Fibroblast of villous mesenchyme (primary cell): ENCODE measurements at regions not wholly inside any gene's neighbourhood (a gene's known extent, or its start where the extent isn't known, plus 50 kb on each side); places are given as distances from the start of the nearest gene placed in this dataset.

Experiments
- DNase-seq: peaks from one replicate; pipeline ENCODE4 v3.0.0-alpha.2; 2010; ENCODE audit warnings: low read depth
- H3K4me3 ChIP-seq: 2 replicates; pipeline ENCODE4 v1.5.1; 2011; ENCODE audit warnings: low read depth, mild to moderate bottlenecking, low read length
- CTCF ChIP-seq: IDR thresholded peaks from 2 replicates; pipeline ENCODE4 v1.5.1; 2012; ENCODE audit warnings: low read depth, mild to moderate bottlenecking, low read length; ENCODE audit not compliant: insufficient read depth

- H3K4me3 ChIP-seq: no peak overlapping the region
- DNase-seq: no peak
- TF ChIP-seq CTCF: no peak
Measured at GRCh38 chr1:200248541-200248940, 161.3 kb downstream of the ZNF281 start.

GRCh38 chr1:200247518-200247917, 162.3 kb downstream of the ZNF281 start:
- H3K4me3 ChIP-seq: no peak overlapping the region
- no peak for TF ChIP-seq CTCF
- DNase-seq: no peak

GRCh38 chr1:200245473-200245872, 164.4 kb downstream of the ZNF281 start:
- H3K4me3 ChIP-seq: no peak overlapping the region
- DNase-seq: no peak
- no peak for TF ChIP-seq CTCF

- TF ChIP-seq CTCF: no peak
- DNase-seq: peak; percentile 45
- H3K4me3 ChIP-seq: peak overlapping the region; percentile 43
Measured at GRCh38 chr1:200243042-200243437, 166.8 kb downstream of the ZNF281 start.

GRCh38 chr1:200242110-200243041, 167.5 kb downstream of the ZNF281 start:
- TF ChIP-seq CTCF: no peak
- peak overlapping the region; percentile 43 for H3K4me3 ChIP-seq
- DNase-seq: peak; percentile 27

GRCh38 chr1:200240656-200241055, 169.2 kb downstream of the ZNF281 start:
- H3K4me3 ChIP-seq: no peak overlapping the region
- DNase-seq: peak; percentile 40
- no peak for TF ChIP-seq CTCF
